Fibroblast of villous mesenchyme (primary cell): ENCODE measurements at regions not wholly inside any gene's neighbourhood (a gene's known extent, or its start where the extent isn't known, plus 50 kb on each side); places are given as distances from the start of the nearest gene placed in this dataset.

Experiments used
- DNase-seq: peaks from one replicate; pipeline ENCODE4 v3.0.0-alpha.2; 2010; ENCODE audit warnings: low read depth
- H3K4me3 ChIP-seq: 2 replicates; pipeline ENCODE4 v1.5.1; 2011; ENCODE audit warnings: low read depth, mild to moderate bottlenecking, low read length
- CTCF ChIP-seq: IDR thresholded peaks from 2 replicates; pipeline ENCODE4 v1.5.1; 2012; ENCODE audit warnings: low read depth, mild to moderate bottlenecking, low read length; ENCODE audit not compliant: insufficient read depth

- peak; percentile 86 for TF ChIP-seq CTCF
- H3K4me3 ChIP-seq = no peak overlapping the region
- peak; percentile 4 for DNase-seq
Measured at GRCh38 chr20:21571841-21572690, 58.2 kb upstream of the NKX2-2 start.

- H3K4me3 ChIP-seq = no peak overlapping the region
- DNase-seq = no peak
- TF ChIP-seq CTCF = no peak
Measured at GRCh38 chr20:21570285-21570992, 56.6 kb upstream of the NKX2-2 start.

DNA sequence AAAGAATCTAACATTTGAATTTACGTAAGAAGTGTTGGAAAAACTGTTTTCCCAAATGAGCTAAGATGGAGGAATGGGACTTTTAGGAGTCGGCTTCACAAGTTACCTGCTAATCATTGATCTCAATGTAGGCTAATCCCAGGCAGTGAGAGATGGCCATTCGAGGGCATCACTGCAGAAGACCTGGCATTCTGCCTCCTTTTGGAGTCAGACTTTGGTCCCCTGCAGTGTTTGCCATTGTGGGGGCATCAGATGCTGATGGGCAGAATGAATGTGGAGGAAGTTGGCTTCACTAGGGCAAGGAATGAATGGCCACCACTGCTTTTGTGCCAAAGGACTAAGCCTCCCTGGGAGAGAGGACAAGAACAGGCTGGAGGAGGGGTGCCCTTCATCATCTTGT lies 55.7 kb upstream of the NKX2-2 start:
- no peak for DNase-seq
- no peak overlapping the region for H3K4me3 ChIP-seq
- TF ChIP-seq CTCF = no peak

GRCh38 chr20:21564127-21564773 lies 50.4 kb upstream of the NKX2-2 start:
- H3K4me3 ChIP-seq = no peak overlapping the region
- no peak for DNase-seq
- no peak for TF ChIP-seq CTCF
